Endodermal cell (in vitro differentiated cells): ENCODE measurements at regions not wholly inside any gene's neighbourhood (a gene's known extent, or its start where the extent isn't known, plus 50 kb on each side); places are given as distances from the start of the nearest gene placed in this dataset.

Experiments used
- DNase-seq: peaks from one replicate; pipeline ENCODE4 v3.0.0-alpha.2; 2017
- H3K27ac ChIP-seq: 2 replicates; pipeline ENCODE4 v1.5.1; 2013; ENCODE audit warnings: mild to moderate bottlenecking, low read depth, low read length, moderate library complexity
- H3K27me3 ChIP-seq: 2 replicates; pipeline ENCODE4 v1.6.1; 2013; ENCODE audit warnings: mild to moderate bottlenecking, low read length, moderate library complexity; ENCODE audit not compliant: insufficient read depth, control insufficient read depth, poor library complexity, severe bottlenecking
- H3K36me3 ChIP-seq: 2 replicates; pipeline ENCODE4 v1.7.0; 2013; ENCODE audit warnings: mild to moderate bottlenecking, low read length, moderate library complexity; ENCODE audit not compliant: control insufficient read depth, insufficient read depth
- H3K4me1 ChIP-seq: one replicate; pipeline ENCODE4 v1.7.0; 2013; ENCODE audit warnings: low read length; ENCODE audit not compliant: control insufficient read depth, insufficient read depth
- H3K4me3 ChIP-seq: 2 replicates; pipeline ENCODE4 v1.5.1; 2013; ENCODE audit warnings: mild to moderate bottlenecking, low read length, moderate library complexity
- H3K9ac ChIP-seq: 2 replicates; pipeline ENCODE4 v1.6.1; 2013; ENCODE audit warnings: mild to moderate bottlenecking, low read length, moderate library complexity; ENCODE audit not compliant: poor library complexity, severe bottlenecking; ENCODE audit errors: extremely low read depth
- H3K9me3 ChIP-seq: 2 replicates; pipeline ENCODE4 v1.6.1; 2013; ENCODE audit warnings: mild to moderate bottlenecking, low read length, moderate library complexity; ENCODE audit not compliant: control insufficient read depth
- H3K27ac Mint-ChIP-seq: 2 replicates; pipeline ENCODE4 v1.8.0; 2020; ENCODE audit warnings: mixed read lengths
- H3K27me3 Mint-ChIP-seq: 2 replicates; pipeline ENCODE4 v1.8.0; 2021; ENCODE audit warnings: mild to moderate bottlenecking, mixed read lengths; ENCODE audit not compliant: insufficient read depth
- H3K36me3 Mint-ChIP-seq: 2 replicates; pipeline ENCODE4 v1.8.0; 2020; ENCODE audit warnings: low read depth, mixed read lengths
- H3K4me1 Mint-ChIP-seq: 2 replicates; pipeline ENCODE4 v1.8.0; 2020; ENCODE audit warnings: mixed read lengths
- H3K4me3 Mint-ChIP-seq: 2 replicates; pipeline ENCODE4 v1.8.0; 2020; ENCODE audit warnings: mild to moderate bottlenecking, moderate library complexity, mixed read lengths
- H3K9me3 Mint-ChIP-seq: 2 replicates; pipeline ENCODE4 v1.8.0; 2020; ENCODE audit warnings: mild to moderate bottlenecking, mixed read lengths
- whole genome bisulfite sequencing, 2 experiments: methylation state at CpG; one replicate each; pipeline versions ENCODE4 v1.1.5 to v1.1.7; 2013; ENCODE audit warnings: missing lambda C conversion rate in 2 of 2, mixed read lengths in 1 of 2; ENCODE audit not compliant: insufficient coverage in 1 of 2, insufficient read length in 1 of 2; 5-methylcytosine and 5-hydroxymethylcytosine counted together
- TF ChIP-seq, protein P1 (sequence below): fragments of 200-600 bp; sonication (generic); conservative IDR thresholded peaks from 2 replicates; pipeline ENCODE4 v1.5.0; 2021; ENCODE audit warnings: antibody characterized with exemption, mild to moderate bottlenecking

DNA sequence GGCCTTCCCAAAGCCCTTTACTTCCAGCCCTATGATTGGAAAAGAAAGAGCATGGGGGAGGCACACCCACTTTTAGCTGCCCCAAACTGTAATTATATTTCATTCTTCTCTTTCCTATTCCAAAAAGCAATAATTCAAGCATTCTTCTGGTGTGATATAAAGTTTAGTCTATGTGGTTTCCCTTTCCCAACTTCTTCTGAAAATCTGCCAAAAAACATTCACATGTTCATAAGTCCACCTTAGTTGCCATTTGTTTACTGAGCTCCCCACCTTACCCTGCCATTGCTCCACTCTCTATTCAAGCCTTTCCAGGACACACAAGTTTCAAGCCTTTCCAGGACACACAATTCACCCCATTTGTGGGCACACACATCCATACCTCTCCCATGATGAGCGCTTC, 111.6 kb upstream of the BMAL1 start:
- H3K9ac ChIP-seq: no peak overlapping the region
- DNase-seq: no peak
- H3K9me3 Mint-ChIP-seq: no peaks in the 10 kb centered on the region

DNA sequence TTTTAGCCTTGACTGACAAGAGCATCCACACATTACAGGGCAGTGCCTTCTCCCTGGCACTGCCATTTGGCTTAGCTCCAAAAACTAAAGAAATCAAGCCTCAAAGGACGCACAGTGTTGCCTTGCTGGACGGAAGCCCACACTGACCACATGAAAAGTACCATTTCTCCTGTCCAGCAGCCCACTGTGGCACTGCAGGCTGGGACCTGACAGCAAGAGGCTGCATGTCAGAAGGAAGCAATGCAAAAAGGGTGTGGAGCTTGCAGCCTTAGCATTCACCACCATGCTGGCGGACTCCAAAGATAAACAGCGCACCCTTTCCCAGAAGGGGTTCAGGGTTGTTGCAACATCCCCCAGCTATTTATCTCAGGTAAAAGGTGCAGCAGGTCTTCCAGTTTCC, 109.3 kb upstream of the BMAL1 start:
- Histone ChIP-seq H3K27ac (no peak overlapping the region), H3K36me3 (no peaks in the 10 kb centered on the region), H3K9me3 (no peaks in the 10 kb centered on the region), H3K9ac (no peak overlapping the region), H3K4me1 (no peaks in the 10 kb centered on the region), H3K27me3 (peaks cover 10% of the 10 kb centered on the region), H3K4me3 (no peak overlapping the region)
- H3K27me3 Mint-ChIP-seq: peaks cover 13% of the 10 kb centered on the region
- H3K27ac Mint-ChIP-seq: no peak overlapping the region
- DNase-seq: no peak
- H3K4me3 Mint-ChIP-seq: no peak overlapping the region
- 93% methylated on average over 4 of the region's 4 CpGs for WGBS, 2 experiments
- H3K9me3 Mint-ChIP-seq: no peaks in the 10 kb centered on the region
- H3K4me1 Mint-ChIP-seq: peaks cover 20% of the 10 kb centered on the region
- TF ChIP-seq, protein P1, sequence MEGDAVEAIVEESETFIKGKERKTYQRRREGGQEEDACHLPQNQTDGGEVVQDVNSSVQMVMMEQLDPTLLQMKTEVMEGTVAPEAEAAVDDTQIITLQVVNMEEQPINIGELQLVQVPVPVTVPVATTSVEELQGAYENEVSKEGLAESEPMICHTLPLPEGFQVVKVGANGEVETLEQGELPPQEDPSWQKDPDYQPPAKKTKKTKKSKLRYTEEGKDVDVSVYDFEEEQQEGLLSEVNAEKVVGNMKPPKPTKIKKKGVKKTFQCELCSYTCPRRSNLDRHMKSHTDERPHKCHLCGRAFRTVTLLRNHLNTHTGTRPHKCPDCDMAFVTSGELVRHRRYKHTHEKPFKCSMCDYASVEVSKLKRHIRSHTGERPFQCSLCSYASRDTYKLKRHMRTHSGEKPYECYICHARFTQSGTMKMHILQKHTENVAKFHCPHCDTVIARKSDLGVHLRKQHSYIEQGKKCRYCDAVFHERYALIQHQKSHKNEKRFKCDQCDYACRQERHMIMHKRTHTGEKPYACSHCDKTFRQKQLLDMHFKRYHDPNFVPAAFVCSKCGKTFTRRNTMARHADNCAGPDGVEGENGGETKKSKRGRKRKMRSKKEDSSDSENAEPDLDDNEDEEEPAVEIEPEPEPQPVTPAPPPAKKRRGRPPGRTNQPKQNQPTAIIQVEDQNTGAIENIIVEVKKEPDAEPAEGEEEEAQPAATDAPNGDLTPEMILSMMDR: no peak
- no peaks in the 10 kb centered on the region for H3K36me3 Mint-ChIP-seq

More for the DNA sequence above, 111.6 kb upstream of the BMAL1 start:
- Histone ChIP-seq H3K4me3 (no peak overlapping the region), H3K4me1 (no peaks in the 10 kb centered on the region), H3K27ac (no peak overlapping the region), H3K36me3 (no peaks in the 10 kb centered on the region), H3K27me3 (peaks cover 10% of the 10 kb centered on the region), H3K9me3 (no peaks in the 10 kb centered on the region)
- Mint-ChIP-seq H3K36me3 (no peaks in the 10 kb centered on the region), H3K27ac (no peak overlapping the region), H3K4me1 (peaks cover 20% of the 10 kb centered on the region), H3K4me3 (no peak overlapping the region), H3K27me3 (peaks cover 13% of the 10 kb centered on the region)
- TF ChIP-seq, protein P1: no peak
- 95 to 100% methylated on average over 1 of the region's 1 CpG for WGBS, 2 experiments

DNA sequence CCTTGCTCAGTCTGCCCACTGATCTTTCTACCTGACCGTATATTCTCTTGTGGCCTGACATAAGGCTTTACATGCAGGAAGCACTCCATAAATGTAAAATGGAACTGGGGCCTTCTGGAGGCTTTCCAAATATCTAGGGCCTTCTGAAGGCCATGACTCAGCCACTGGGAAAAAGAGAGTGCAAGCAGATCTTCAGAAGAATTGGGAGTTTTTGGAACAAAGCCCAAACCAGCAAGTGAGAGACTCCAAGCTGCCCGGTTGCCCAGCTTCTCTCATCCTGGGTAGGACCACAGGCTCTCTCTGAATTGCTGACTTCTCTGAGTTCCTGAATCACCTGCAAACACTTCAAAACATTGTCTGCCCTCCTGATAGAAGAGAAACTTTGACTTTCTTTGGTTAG, 107.9 kb upstream of the BMAL1 start:
- Histone ChIP-seq H3K27ac (no peak overlapping the region), H3K4me1 (no peaks in the 10 kb centered on the region), H3K9ac (no peak overlapping the region), H3K27me3 (peaks cover 10% of the 10 kb centered on the region), H3K36me3 (no peaks in the 10 kb centered on the region), H3K9me3 (no peaks in the 10 kb centered on the region), H3K4me3 (no peak overlapping the region)
- Mint-ChIP-seq H3K4me3 (no peak overlapping the region), H3K9me3 (no peaks in the 10 kb centered on the region), H3K4me1 (peaks cover 20% of the 10 kb centered on the region), H3K27me3 (peaks cover 13% of the 10 kb centered on the region), H3K27ac (no peak overlapping the region), H3K36me3 (no peaks in the 10 kb centered on the region)
- TF ChIP-seq, protein P1: no peak
- DNase-seq: no peak
- 83 to 94% methylated on average over 2 of the region's 2 CpGs for WGBS, 2 experiments
